Parathyroid adenoma (tissue), 2 donors: ENCODE measurements at regions not wholly inside any gene's neighbourhood (a gene's known extent, or its start where the extent isn't known, plus 50 kb on each side); places are given as distances from the start of the nearest gene placed in this dataset.
"Not testable (repeated sequence)": the region's sequence is repeated elsewhere in the genome, so short reads cannot be mapped to it uniquely, and the experiment has no call there.

Experiments
- H2AFZ ChIP-seq: fragments of 300-600 bp; sonication (generic); one replicate; pipeline ENCODE4 v1.7.0; 2017; ENCODE audit warnings: antibody characterized with exemption, mild to moderate bottlenecking
- H3K27ac ChIP-seq: fragments of 300-600 bp; sonication (generic); one replicate; pipeline ENCODE4 v1.7.0; 2017
- H3K27me3 ChIP-seq: fragments of 300-600 bp; sonication (generic); one replicate; pipeline ENCODE4 v1.7.0; 2017; ENCODE audit warnings: low read length; ENCODE audit not compliant: control insufficient read depth, insufficient read depth
- H3K36me3 ChIP-seq: fragments of 300-600 bp; sonication (generic); one replicate; pipeline ENCODE4 v1.7.0; 2017; ENCODE audit warnings: low read length; ENCODE audit not compliant: control insufficient read depth, insufficient read depth
- H3K4me1 ChIP-seq: fragments of 300-600 bp; sonication (generic); one replicate; pipeline ENCODE4 v1.7.0; 2017; ENCODE audit warnings: control low read depth
- H3K4me2 ChIP-seq: fragments of 300-600 bp; sonication (generic); one replicate; pipeline ENCODE4 v1.7.0; 2017; ENCODE audit warnings: low read length
- H3K4me3 ChIP-seq: fragments of 300-600 bp; sonication (generic); one replicate; pipeline ENCODE4 v1.7.0; 2017; ENCODE audit warnings: low read depth, low read length
- H3K79me2 ChIP-seq: fragments of 300-600 bp; sonication (generic); one replicate; pipeline ENCODE4 v1.7.0; 2017; ENCODE audit warnings: control low read depth
- H3K9ac ChIP-seq: fragments of 300-600 bp; sonication (generic); one replicate; pipeline ENCODE4 v1.7.0; 2017; ENCODE audit warnings: mild to moderate bottlenecking
- H3K9me3 ChIP-seq: fragments of 300-600 bp; sonication (generic); one replicate; pipeline ENCODE4 v1.7.0; 2017; ENCODE audit warnings: low read length; ENCODE audit not compliant: control insufficient read depth
- TF ChIP-seq, protein P1 (sequence below): fragments of 300-600 bp; sonication (generic); IDR thresholded peaks from one replicate; pipeline ENCODE4 v1.7.0; 2017; ENCODE audit warnings: antibody characterized with exemption, mild to moderate bottlenecking
- donor health status: primary hyperparathyroidism.

DNA sequence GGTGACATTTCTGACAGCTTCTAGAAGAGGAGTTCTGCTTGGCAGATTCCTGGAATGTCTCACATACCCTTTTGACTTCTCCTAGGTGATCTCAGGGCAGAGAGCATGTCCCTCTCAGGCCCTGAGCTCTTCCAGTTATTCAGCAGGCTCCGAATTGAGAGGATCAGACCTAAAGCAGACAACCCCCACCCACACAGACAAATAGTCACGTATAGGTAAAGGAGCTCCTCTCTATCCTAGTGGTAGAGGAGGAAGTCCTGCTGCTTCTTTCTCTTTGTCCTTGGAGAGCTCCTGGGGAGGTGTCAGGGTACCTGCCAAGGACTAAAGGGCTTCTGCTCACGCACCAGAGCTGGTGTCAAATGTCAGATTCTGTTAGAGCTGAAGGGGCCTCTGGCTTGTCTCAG is 128.1 kb downstream of the IER5 start:
- no peaks in the 10 kb centered on the region for H3K79me2 ChIP-seq
- H3K4me1 ChIP-seq, result no peaks in the 10 kb centered on the region
- no peaks in the 10 kb centered on the region for H3K9me3 ChIP-seq
- H2AFZ ChIP-seq, result no peak overlapping the region
- no peaks in the 10 kb centered on the region for H3K27me3 ChIP-seq
- H3K4me2 ChIP-seq, result no peak overlapping the region
- H3K27ac ChIP-seq, result no peak overlapping the region
- no peaks in the 10 kb centered on the region for H3K36me3 ChIP-seq
- no peak overlapping the region for H3K9ac ChIP-seq
- H3K4me3 ChIP-seq, result no peak overlapping the region
- TF ChIP-seq, protein P1, sequence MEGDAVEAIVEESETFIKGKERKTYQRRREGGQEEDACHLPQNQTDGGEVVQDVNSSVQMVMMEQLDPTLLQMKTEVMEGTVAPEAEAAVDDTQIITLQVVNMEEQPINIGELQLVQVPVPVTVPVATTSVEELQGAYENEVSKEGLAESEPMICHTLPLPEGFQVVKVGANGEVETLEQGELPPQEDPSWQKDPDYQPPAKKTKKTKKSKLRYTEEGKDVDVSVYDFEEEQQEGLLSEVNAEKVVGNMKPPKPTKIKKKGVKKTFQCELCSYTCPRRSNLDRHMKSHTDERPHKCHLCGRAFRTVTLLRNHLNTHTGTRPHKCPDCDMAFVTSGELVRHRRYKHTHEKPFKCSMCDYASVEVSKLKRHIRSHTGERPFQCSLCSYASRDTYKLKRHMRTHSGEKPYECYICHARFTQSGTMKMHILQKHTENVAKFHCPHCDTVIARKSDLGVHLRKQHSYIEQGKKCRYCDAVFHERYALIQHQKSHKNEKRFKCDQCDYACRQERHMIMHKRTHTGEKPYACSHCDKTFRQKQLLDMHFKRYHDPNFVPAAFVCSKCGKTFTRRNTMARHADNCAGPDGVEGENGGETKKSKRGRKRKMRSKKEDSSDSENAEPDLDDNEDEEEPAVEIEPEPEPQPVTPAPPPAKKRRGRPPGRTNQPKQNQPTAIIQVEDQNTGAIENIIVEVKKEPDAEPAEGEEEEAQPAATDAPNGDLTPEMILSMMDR, result no peak

DNA sequence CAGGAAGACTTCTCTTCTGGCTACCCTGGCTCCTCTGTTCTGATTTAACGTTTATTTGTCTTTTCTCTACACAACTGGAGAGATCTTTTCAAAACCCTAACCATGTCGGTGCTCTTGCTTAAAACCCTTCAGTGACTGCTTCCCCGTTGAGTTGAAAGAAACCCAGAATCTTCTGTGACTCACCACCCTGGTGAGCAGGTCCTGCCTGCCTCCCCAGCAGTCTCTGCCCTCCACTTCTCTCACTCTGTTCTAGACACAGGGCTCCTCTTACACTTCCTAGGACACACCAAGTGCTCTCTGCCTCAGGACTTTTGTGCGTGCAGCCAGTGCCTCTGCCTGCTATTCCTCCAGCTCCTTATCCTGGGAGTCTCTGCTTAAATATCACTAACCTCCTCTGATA is 131.4 kb downstream of the IER5 start:
- Histone ChIP-seq H3K79me2 (no peaks in the 10 kb centered on the region), H3K27me3 (no peaks in the 10 kb centered on the region), H3K27ac (no peak overlapping the region), H3K36me3 (no peaks in the 10 kb centered on the region), H3K4me1 (no peaks in the 10 kb centered on the region), H3K9me3 (no peaks in the 10 kb centered on the region), H3K4me3 (no peak overlapping the region), H3K9ac (no peak overlapping the region), H3K4me2 (no peak overlapping the region), H2AFZ (no peak overlapping the region)
- TF ChIP-seq, protein P1, result no peak

DNA sequence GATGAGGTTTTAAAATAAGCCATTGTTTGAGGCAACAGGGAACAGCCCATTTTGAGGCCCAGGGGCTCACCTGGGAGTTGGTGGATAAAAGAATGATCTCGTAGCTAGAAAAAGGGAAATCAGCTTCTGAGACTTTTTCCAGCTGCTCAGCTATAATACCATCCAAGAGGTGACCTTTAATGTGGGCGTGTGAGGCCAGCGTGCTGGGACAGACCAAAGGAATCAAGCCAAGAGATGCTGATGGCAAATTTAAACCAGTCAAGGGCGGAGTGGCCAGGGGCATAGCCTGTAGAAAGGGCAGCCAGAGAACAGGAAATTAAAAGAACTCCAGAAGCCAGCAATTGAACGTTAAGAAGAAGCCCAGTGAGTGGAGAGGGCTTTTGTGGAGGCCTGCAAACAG is 132.6 kb downstream of the IER5 start:
- H2AFZ ChIP-seq, result no peak overlapping the region
- H3K27ac ChIP-seq, result no peak overlapping the region
- no peaks in the 10 kb centered on the region for H3K9me3 ChIP-seq
- H3K27me3 ChIP-seq, result no peaks in the 10 kb centered on the region
- no peaks in the 10 kb centered on the region for H3K4me1 ChIP-seq
- no peaks in the 10 kb centered on the region for H3K36me3 ChIP-seq
- no peak overlapping the region for H3K4me3 ChIP-seq
- no peaks in the 10 kb centered on the region for H3K79me2 ChIP-seq
- TF ChIP-seq, protein P1, result no peak
- no peak overlapping the region for H3K9ac ChIP-seq
- no peak overlapping the region for H3K4me2 ChIP-seq

DNA sequence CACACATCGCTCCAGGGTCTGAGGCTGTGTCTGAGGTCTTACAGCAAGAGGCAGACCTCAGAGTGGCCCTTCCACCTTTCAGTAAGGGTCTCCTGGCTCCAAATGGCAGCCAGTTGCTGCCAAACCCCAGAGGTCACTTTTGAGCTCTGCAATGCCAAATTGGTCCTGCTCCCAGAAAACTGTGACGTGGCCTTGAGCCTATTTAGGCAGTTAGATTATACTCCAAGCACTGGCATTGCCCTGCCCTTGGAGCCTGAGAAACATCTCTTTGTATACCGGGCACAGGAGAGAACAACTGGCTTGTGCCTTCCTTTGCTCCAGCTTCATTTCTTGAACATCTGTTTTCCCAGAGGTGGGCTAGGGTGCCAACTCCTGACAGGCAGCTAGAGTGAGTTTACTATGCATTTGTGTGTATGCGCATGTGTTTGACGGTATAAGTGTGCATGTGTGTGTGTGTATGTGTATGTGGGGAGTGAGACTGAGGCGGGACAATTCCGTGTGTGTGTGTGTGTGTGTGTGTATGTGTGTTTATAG is 134.5 kb downstream of the IER5 start:
- Histone ChIP-seq H3K27ac (no peak overlapping the region), H3K27me3 (no peaks in the 10 kb centered on the region), H3K36me3 (no peaks in the 10 kb centered on the region), H2AFZ (no peak overlapping the region), H3K9ac (no peak overlapping the region), H3K79me2 (no peaks in the 10 kb centered on the region), H3K4me2 (no peak overlapping the region), H3K4me1 (no peaks in the 10 kb centered on the region), H3K4me3 (no peak overlapping the region), H3K9me3 (no peaks in the 10 kb centered on the region)
- TF ChIP-seq, protein P1, result no peak

DNA sequence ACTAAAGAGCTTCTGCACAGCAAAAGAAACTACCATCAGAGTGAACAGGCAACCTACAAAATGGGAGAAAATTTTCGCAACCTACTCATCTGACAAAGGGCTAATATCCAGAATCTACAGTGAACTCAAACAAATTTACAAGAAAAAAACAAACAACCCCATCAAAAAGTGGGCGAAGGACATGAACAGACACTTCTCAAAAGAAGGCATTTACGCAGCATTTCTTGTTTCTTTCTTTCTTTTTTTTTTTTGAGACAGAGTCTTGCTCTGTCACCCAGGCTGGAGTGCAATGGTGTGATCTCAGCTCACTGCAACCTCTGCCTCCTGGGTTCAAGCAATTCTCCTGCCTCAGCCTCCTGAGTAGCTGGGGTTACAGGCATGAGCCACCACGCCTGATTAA is 138.2 kb downstream of the IER5 start:
- not testable (repeated sequence) for H3K4me1 ChIP-seq, H3K9me3 ChIP-seq, H3K4me3 ChIP-seq, H3K9ac ChIP-seq, H2AFZ ChIP-seq, H3K4me2 ChIP-seq, H3K27ac ChIP-seq, H3K36me3 ChIP-seq, H3K79me2 ChIP-seq, H3K27me3 ChIP-seq
